ENCODE measurements at regions not wholly inside any gene's neighbourhood (a gene's known extent, or its start where the extent isn't known, plus 50 kb on each side); places are given as distances from the start of the nearest gene placed in this dataset.

DNA sequence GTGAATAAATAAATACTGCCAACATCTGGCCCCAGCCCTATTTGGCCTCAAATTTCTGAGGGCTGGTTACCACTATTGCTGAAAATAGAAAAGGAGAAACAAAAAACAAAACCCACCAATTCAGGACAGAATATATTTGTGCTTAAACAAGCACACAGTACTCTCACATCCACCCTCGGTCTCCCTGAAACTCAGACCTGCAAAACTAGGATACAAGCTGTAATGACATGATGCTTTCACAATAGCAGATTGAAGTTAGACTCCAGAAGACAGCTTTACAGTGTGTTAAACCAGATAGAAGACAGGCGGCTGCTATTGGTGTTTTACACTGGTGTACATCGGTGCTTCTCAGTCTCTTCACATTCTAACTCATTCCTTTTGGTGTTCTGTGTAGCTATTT lies 214.9 kb upstream of the DMRT1 start:
- no peak for ATAC-seq
- no peak for DNase-seq
- Histone ChIP-seq H3K36me3 (ENCODE audit: control insufficient read depth, insufficient read depth, low read length) (no peaks in the 10 kb centered on the region), H3K9me3 (ENCODE audit: control insufficient read depth, insufficient read depth, low read length) (no peaks in the 10 kb centered on the region), H3K4me3 (ENCODE audit: low read length) (no peak overlapping the region), H3K27ac (ENCODE audit: low read length) (no peak overlapping the region), H3K4me1 (ENCODE audit: control insufficient read depth, insufficient read depth, low read length) (no peaks in the 10 kb centered on the region), H3K27me3 (ENCODE audit: control insufficient read depth, insufficient read depth, low read length) (no peaks in the 10 kb centered on the region)
- H3K27me3 Mint-ChIP-seq (ENCODE audit: low read depth in 2 of 2) = peaks cover 0 to 6% of the 10 kb centered on the region in 2 donors
- no peak overlapping the region for H3K4me3 Mint-ChIP-seq
- 72% methylated on average over 1 of the region's 3 CpGs for WGBS (ENCODE audit: insufficient coverage)
- no peak overlapping the region for H3K27ac Mint-ChIP-seq
- no peaks in the 10 kb centered on the region for H3K9me3 Mint-ChIP-seq
- intact Hi-C loops (cut with micrococcal nuclease) = no loop called here
- peaks cover 4 to 5% of the 10 kb centered on the region in 2 donors for H3K4me1 Mint-ChIP-seq
- no peaks in the 10 kb centered on the region for H3K36me3 Mint-ChIP-seq
- no peak for TF ChIP-seq CTCF (IDR thresholded peaks at IDR 0.05)

- intact Hi-C loops (cut with micrococcal nuclease) = no loop called here
- 31% methylated on average over 1 of the region's 2 CpGs for WGBS (ENCODE audit: insufficient coverage)
Measured at GRCh38 chr9:627336-627970, 214.0 kb upstream of the DMRT1 start.

DNA sequence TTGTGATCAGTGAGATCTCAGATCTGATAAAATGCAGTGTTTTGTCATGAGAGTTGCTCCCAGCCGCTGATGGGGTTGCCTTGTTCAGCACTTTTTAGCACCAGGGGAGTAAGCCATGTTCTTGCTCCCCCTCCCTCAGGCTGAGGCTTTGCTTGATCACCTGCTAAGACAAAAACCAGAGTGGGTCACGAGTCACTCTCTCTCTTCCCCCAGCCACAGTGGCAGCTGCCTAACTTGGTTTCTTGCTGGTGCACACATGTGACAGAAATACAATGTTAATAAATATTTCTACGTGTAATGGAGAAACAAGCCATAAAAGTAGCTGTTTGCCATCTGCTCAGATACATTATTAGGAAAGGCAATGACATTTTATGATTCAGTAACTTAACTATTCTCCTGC lies 212.4 kb upstream of the DMRT1 start:
- intact Hi-C loops (cut with micrococcal nuclease) = no loop called here
- Histone ChIP-seq H3K36me3 (ENCODE audit: control insufficient read depth, insufficient read depth, low read length) (no peaks in the 10 kb centered on the region), H3K27ac (ENCODE audit: low read length) (no peak overlapping the region), H3K9me3 (ENCODE audit: control insufficient read depth, insufficient read depth, low read length) (no peaks in the 10 kb centered on the region), H3K4me1 (ENCODE audit: control insufficient read depth, insufficient read depth, low read length) (no peaks in the 10 kb centered on the region), H3K27me3 (ENCODE audit: control insufficient read depth, insufficient read depth, low read length) (no peaks in the 10 kb centered on the region), H3K4me3 (ENCODE audit: low read length) (no peak overlapping the region)
- peaks cover 0 to 8% of the 10 kb centered on the region in 2 donors for H3K27me3 Mint-ChIP-seq (ENCODE audit: low read depth in 2 of 2)
- ATAC-seq (no peak), DNase-seq (no peak)
- no peaks in the 10 kb centered on the region for H3K36me3 Mint-ChIP-seq
- peaks cover 8 to 9% of the 10 kb centered on the region in 2 donors for H3K4me1 Mint-ChIP-seq
- WGBS (ENCODE audit: insufficient coverage) = 9% methylated on average over 3 of the region's 3 CpGs
- no peak for TF ChIP-seq CTCF (IDR thresholded peaks at IDR 0.05)
- H3K9me3 Mint-ChIP-seq = no peaks in the 10 kb centered on the region
- H3K27ac Mint-ChIP-seq = no peak overlapping the region
- no peak overlapping the region for H3K4me3 Mint-ChIP-seq

More at GRCh38 chr9:627336-627970, 214.0 kb upstream of the DMRT1 start:
- Mint-ChIP-seq H3K27ac (no peak overlapping the region), H3K27me3 (ENCODE audit: low read depth in 2 of 2) (peaks cover 0 to 8% of the 10 kb centered on the region in 2 donors), H3K36me3 (no peaks in the 10 kb centered on the region), H3K4me1 (peaks cover 8 to 9% of the 10 kb centered on the region in 2 donors), H3K4me3 (no peak overlapping the region), H3K9me3 (no peaks in the 10 kb centered on the region)
- Histone ChIP-seq H3K4me3 (ENCODE audit: low read length) (no peak overlapping the region), H3K4me1 (ENCODE audit: control insufficient read depth, insufficient read depth, low read length) (no peaks in the 10 kb centered on the region), H3K27ac (ENCODE audit: low read length) (no peak overlapping the region), H3K36me3 (ENCODE audit: control insufficient read depth, insufficient read depth, low read length) (no peaks in the 10 kb centered on the region), H3K27me3 (ENCODE audit: control insufficient read depth, insufficient read depth, low read length) (no peaks in the 10 kb centered on the region), H3K9me3 (ENCODE audit: control insufficient read depth, insufficient read depth, low read length) (no peaks in the 10 kb centered on the region)
- no peak for TF ChIP-seq CTCF (IDR thresholded peaks at IDR 0.05)
- ATAC-seq (no peak), DNase-seq (no peak)

GRCh38 chr9:630817-631216 lies 210.7 kb upstream of the DMRT1 start:
- 92% methylated on average over 5 of the region's 7 CpGs for WGBS (ENCODE audit: insufficient coverage)
- no peak for ATAC-seq
- Histone ChIP-seq H3K4me1 (ENCODE audit: control insufficient read depth, insufficient read depth, low read length) (no peaks in the 10 kb centered on the region), H3K36me3 (ENCODE audit: control insufficient read depth, insufficient read depth, low read length) (no peaks in the 10 kb centered on the region), H3K27ac (ENCODE audit: low read length) (no peak overlapping the region), H3K4me3 (ENCODE audit: low read length) (no peak overlapping the region), H3K27me3 (ENCODE audit: control insufficient read depth, insufficient read depth, low read length) (no peaks in the 10 kb centered on the region), H3K9me3 (ENCODE audit: control insufficient read depth, insufficient read depth, low read length) (no peaks in the 10 kb centered on the region)
- Mint-ChIP-seq H3K4me1 (peaks cover 8 to 9% of the 10 kb centered on the region in 2 donors), H3K36me3 (no peaks in the 10 kb centered on the region), H3K27me3 (ENCODE audit: low read depth in 2 of 2) (peaks cover 0 to 7% of the 10 kb centered on the region in 2 donors), H3K9me3 (no peaks in the 10 kb centered on the region), H3K27ac (no peak overlapping the region), H3K4me3 (no peak overlapping the region)
- intact Hi-C loops (cut with micrococcal nuclease) = no loop called here
- TF ChIP-seq CTCF (IDR thresholded peaks at IDR 0.05) = no peak
- no peak for DNase-seq
